ENCODE measurements at regions not wholly inside any gene's neighbourhood (a gene's known extent, or its start where the extent isn't known, plus 50 kb on each side); places are given as distances from the start of the nearest gene placed in this dataset.

- TF ChIP-seq TCF7L2 (IDR thresholded peaks at IDR 0.05; ENCODE audit: low read depth, low read length) (no peak), CTCF (IDR thresholded peaks at IDR 0.05) (no peak), SIN3A (IDR thresholded peaks at IDR 0.05; ENCODE audit: borderline replicate concordance, insufficient read depth, low read depth, low read length) (no peak)
These were observed 56.7 kb upstream of the IRAK1BP1 start for GRCh38 chr6:78810698-78811097.

Measured in Panc1 (cell line).